ENCODE measurements at regions not wholly inside any gene's neighbourhood (a gene's known extent, or its start where the extent isn't known, plus 50 kb on each side); places are given as distances from the start of the nearest gene placed in this dataset.
"Not testable (repeated sequence)": the region's sequence is repeated elsewhere in the genome, so short reads cannot be mapped to it uniquely, and the experiment has no call there.

DNA sequence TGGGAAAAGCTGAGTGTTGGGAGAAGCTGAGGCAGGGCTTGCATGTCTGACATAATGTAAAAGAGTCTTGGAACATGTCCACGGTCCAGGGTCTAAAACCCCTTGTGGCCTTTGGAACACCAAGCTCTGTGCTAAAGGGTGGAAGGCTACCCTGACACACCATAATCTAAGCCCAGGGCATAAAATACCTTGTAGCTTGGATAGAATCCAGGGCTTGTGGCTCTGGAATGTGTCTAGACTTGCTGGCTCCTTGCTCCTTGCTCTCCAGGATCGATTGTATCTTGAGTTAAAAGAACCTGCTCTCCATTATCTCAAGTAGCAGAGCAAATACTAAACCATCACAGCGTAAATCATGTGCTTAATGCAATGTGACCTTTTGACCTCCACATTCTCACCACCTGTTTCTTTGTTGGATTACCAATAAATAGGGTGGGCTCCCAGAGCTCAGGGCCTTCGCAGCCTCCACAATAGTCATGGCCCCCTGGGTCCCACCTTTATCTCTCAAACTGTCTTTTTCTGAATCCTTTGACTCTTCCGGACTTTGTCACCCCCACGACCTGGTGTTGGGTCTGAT is 232.6 kb upstream of the CHORDC1 start:
- H2AK5ac ChIP-seq (ENCODE audit: low read length, severe bottlenecking); H3K14ac ChIP-seq (ENCODE audit: low read length in 2 of 2): not testable (repeated sequence)

GRCh38 chr11:90453525-90453924 is 230.7 kb upstream of the CHORDC1 start:
- DNase-seq = no peak
- H3K27ac ChIP-seq (ENCODE audit: low read length, poor library complexity, severe bottlenecking) = no peak overlapping the region
- no peak overlapping the region for H3K18ac ChIP-seq (ENCODE audit: low read depth in 1 of 2, low read length in 2 of 2)
- H4K91ac ChIP-seq (ENCODE audit: low read length) = no peak overlapping the region
- no peaks in the 10 kb centered on the region for H3K4me1 ChIP-seq (ENCODE audit: control insufficient read depth, insufficient read depth, low read depth, low read length)
- H2BK12ac ChIP-seq (ENCODE audit: low read length in 2 of 2) = no peak overlapping the region
- H3K23ac ChIP-seq (ENCODE audit: low read length in 2 of 2) = no peak overlapping the region
- H2BK120ac ChIP-seq (ENCODE audit: low read depth, low read length) = no peak overlapping the region
- no peak overlapping the region for H3K9ac ChIP-seq (ENCODE audit: low read length)
- H3K4me2 ChIP-seq (ENCODE audit: low read length, poor library complexity, severe bottlenecking) = no peak overlapping the region
- H2BK5ac ChIP-seq (ENCODE audit: low read depth, low read length, poor library complexity, severe bottlenecking) = no peak overlapping the region
- H3K27me3 ChIP-seq (ENCODE audit: control insufficient read depth in 1 of 2, insufficient read depth in 1 of 2, low read length in 2 of 2) = no peaks in the 10 kb centered on the region
- H2AK5ac ChIP-seq (ENCODE audit: low read length, severe bottlenecking) = no peak overlapping the region
- no peak overlapping the region for H3K4ac ChIP-seq (ENCODE audit: low read depth in 1 of 2, low read length in 2 of 2)
- H2AFZ ChIP-seq (ENCODE audit: low read depth, low read length) = no peak overlapping the region
- no peaks in the 10 kb centered on the region for H3K9me3 ChIP-seq (ENCODE audit: control insufficient read depth, low read length)
- H3K79me1 ChIP-seq (replicated peaks; ENCODE audit: low read length, poor library complexity, severe bottlenecking) = no peaks in the 10 kb centered on the region
- no peak overlapping the region for H3K14ac ChIP-seq (ENCODE audit: low read length in 2 of 2)
- H2BK15ac ChIP-seq (ENCODE audit: low read depth, poor library complexity, severe bottlenecking) = no peak overlapping the region
- H4K8ac ChIP-seq (ENCODE audit: low read length) = no peak overlapping the region
- H3K4me3 ChIP-seq (ENCODE audit: insufficient read depth in 1 of 2, low read depth in 1 of 2, low read length in 2 of 2) = no peak overlapping the region
- H3K36me3 ChIP-seq (ENCODE audit: control insufficient read depth in 1 of 2, insufficient read depth in 2 of 2, low read depth in 1 of 2, low read length in 2 of 2) = no peaks in the 10 kb centered on the region

More for the DNA sequence above, 232.6 kb upstream of the CHORDC1 start:
- not testable (repeated sequence) for H2BK5ac ChIP-seq (ENCODE audit: low read depth, low read length, poor library complexity, severe bottlenecking); DNase-seq; H3K18ac ChIP-seq (ENCODE audit: low read depth in 1 of 2, low read length in 2 of 2); H3K9ac ChIP-seq (ENCODE audit: low read length); H2BK15ac ChIP-seq (ENCODE audit: low read depth, poor library complexity, severe bottlenecking); H3K4ac ChIP-seq (ENCODE audit: low read depth in 1 of 2, low read length in 2 of 2); H3K27ac ChIP-seq (ENCODE audit: low read length, poor library complexity, severe bottlenecking); H4K91ac ChIP-seq (ENCODE audit: low read length); H3K4me1 ChIP-seq (ENCODE audit: control insufficient read depth, insufficient read depth, low read depth, low read length); H3K4me2 ChIP-seq (ENCODE audit: low read length, poor library complexity, severe bottlenecking); H3K27me3 ChIP-seq (ENCODE audit: control insufficient read depth in 1 of 2, insufficient read depth in 1 of 2, low read length in 2 of 2); H2AFZ ChIP-seq (ENCODE audit: low read depth, low read length); H3K36me3 ChIP-seq (ENCODE audit: control insufficient read depth in 1 of 2, insufficient read depth in 2 of 2, low read depth in 1 of 2, low read length in 2 of 2); H2BK120ac ChIP-seq (ENCODE audit: low read depth, low read length); H3K4me3 ChIP-seq (ENCODE audit: insufficient read depth in 1 of 2, low read depth in 1 of 2, low read length in 2 of 2); H2BK12ac ChIP-seq (ENCODE audit: low read length in 2 of 2); H4K8ac ChIP-seq (ENCODE audit: low read length); H3K79me1 ChIP-seq (replicated peaks; ENCODE audit: low read length, poor library complexity, severe bottlenecking); H3K23ac ChIP-seq (ENCODE audit: low read length in 2 of 2); H3K9me3 ChIP-seq (ENCODE audit: control insufficient read depth, low read length)
- 55% methylated on average over 6 of the region's 6 CpGs for WGBS

DNA sequence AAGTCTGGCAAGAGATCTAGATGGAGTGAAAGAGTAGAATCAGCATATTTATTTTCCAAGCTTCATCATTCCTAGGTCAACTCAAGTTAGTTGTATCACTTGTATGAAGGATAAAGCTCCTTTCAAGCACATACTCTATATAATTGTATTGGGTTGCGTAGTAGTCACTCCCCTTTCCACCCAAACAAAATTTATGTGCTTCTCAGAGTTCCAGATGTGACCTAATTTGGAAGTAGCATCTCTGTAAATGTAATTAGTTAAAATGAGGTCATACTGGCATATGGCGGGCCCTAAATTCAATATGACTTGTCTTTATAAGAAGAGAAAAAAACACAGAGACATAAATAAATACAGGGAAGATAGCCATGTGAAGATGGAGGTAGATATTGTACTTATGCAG is 226.8 kb upstream of the CHORDC1 start:
- Histone ChIP-seq H3K9me3 (ENCODE audit: control insufficient read depth, low read length) (no peaks in the 10 kb centered on the region), H3K79me1 (replicated peaks; ENCODE audit: low read length, poor library complexity, severe bottlenecking) (no peaks in the 10 kb centered on the region), H3K4me1 (ENCODE audit: control insufficient read depth, insufficient read depth, low read depth, low read length) (no peaks in the 10 kb centered on the region), H3K18ac (ENCODE audit: low read depth in 1 of 2, low read length in 2 of 2) (no peak overlapping the region), H3K14ac (ENCODE audit: low read length in 2 of 2) (no peak overlapping the region), H3K4ac (ENCODE audit: low read depth in 1 of 2, low read length in 2 of 2) (no peak overlapping the region), H3K36me3 (ENCODE audit: control insufficient read depth in 1 of 2, insufficient read depth in 2 of 2, low read depth in 1 of 2, low read length in 2 of 2) (no peaks in the 10 kb centered on the region), H3K27me3 (ENCODE audit: control insufficient read depth in 1 of 2, insufficient read depth in 1 of 2, low read length in 2 of 2) (no peaks in the 10 kb centered on the region), H2BK12ac (ENCODE audit: low read length in 2 of 2) (no peak overlapping the region), H3K4me3 (ENCODE audit: insufficient read depth in 1 of 2, low read depth in 1 of 2, low read length in 2 of 2) (no peak overlapping the region), H2BK15ac (ENCODE audit: low read depth, poor library complexity, severe bottlenecking) (no peak overlapping the region), H4K8ac (ENCODE audit: low read length) (no peak overlapping the region), H3K23ac (ENCODE audit: low read length in 2 of 2) (no peak overlapping the region), H3K27ac (ENCODE audit: low read length, poor library complexity, severe bottlenecking) (no peak overlapping the region), H2AK5ac (ENCODE audit: low read length, severe bottlenecking) (no peak overlapping the region), H2AFZ (ENCODE audit: low read depth, low read length) (no peak overlapping the region), H3K9ac (ENCODE audit: low read length) (no peak overlapping the region), H4K91ac (ENCODE audit: low read length) (no peak overlapping the region), H3K4me2 (ENCODE audit: low read length, poor library complexity, severe bottlenecking) (no peak overlapping the region), H2BK5ac (ENCODE audit: low read depth, low read length, poor library complexity, severe bottlenecking) (no peak overlapping the region), H2BK120ac (ENCODE audit: low read depth, low read length) (no peak overlapping the region)
- DNase-seq = no peak
- WGBS = no CpG with 5 or more reads among the region's 2 CpGs

- H2AK5ac ChIP-seq (ENCODE audit: low read length, severe bottlenecking) = no peak overlapping the region
- no peak for DNase-seq
- H3K23ac ChIP-seq (ENCODE audit: low read length in 2 of 2) = no peak overlapping the region
- H2BK120ac ChIP-seq (ENCODE audit: low read depth, low read length) = no peak overlapping the region
- H3K4ac ChIP-seq (ENCODE audit: low read depth in 1 of 2, low read length in 2 of 2) = no peak overlapping the region
- H3K4me3 ChIP-seq (ENCODE audit: insufficient read depth in 1 of 2, low read depth in 1 of 2, low read length in 2 of 2) = no peak overlapping the region
- no peak overlapping the region for H3K9ac ChIP-seq (ENCODE audit: low read length)
- H4K91ac ChIP-seq (ENCODE audit: low read length) = no peak overlapping the region
- H3K4me1 ChIP-seq (ENCODE audit: control insufficient read depth, insufficient read depth, low read depth, low read length) = no peaks in the 10 kb centered on the region
- no peak overlapping the region for H3K14ac ChIP-seq (ENCODE audit: low read length in 2 of 2)
- H3K4me2 ChIP-seq (ENCODE audit: low read length, poor library complexity, severe bottlenecking) = no peak overlapping the region
- no peaks in the 10 kb centered on the region for H3K79me1 ChIP-seq (replicated peaks; ENCODE audit: low read length, poor library complexity, severe bottlenecking)
- no peak overlapping the region for H2AFZ ChIP-seq (ENCODE audit: low read depth, low read length)
- H2BK12ac ChIP-seq (ENCODE audit: low read length in 2 of 2) = no peak overlapping the region
- no peak overlapping the region for H2BK5ac ChIP-seq (ENCODE audit: low read depth, low read length, poor library complexity, severe bottlenecking)
- no peak overlapping the region for H2BK15ac ChIP-seq (ENCODE audit: low read depth, poor library complexity, severe bottlenecking)
- H3K27me3 ChIP-seq (ENCODE audit: control insufficient read depth in 1 of 2, insufficient read depth in 1 of 2, low read length in 2 of 2) = no peaks in the 10 kb centered on the region
- no peaks in the 10 kb centered on the region for H3K36me3 ChIP-seq (ENCODE audit: control insufficient read depth in 1 of 2, insufficient read depth in 2 of 2, low read depth in 1 of 2, low read length in 2 of 2)
- no peak overlapping the region for H4K8ac ChIP-seq (ENCODE audit: low read length)
- WGBS = 95% methylated on average over 4 of the region's 4 CpGs
- H3K18ac ChIP-seq (ENCODE audit: low read depth in 1 of 2, low read length in 2 of 2) = no peak overlapping the region
- no peaks in the 10 kb centered on the region for H3K9me3 ChIP-seq (ENCODE audit: control insufficient read depth, low read length)
- no peak overlapping the region for H3K27ac ChIP-seq (ENCODE audit: low read length, poor library complexity, severe bottlenecking)
Measured at GRCh38 chr11:90448256-90448655, 225.4 kb upstream of the CHORDC1 start.

All from mesenchymal stem cell (in vitro differentiated cells and primary cell).